IMR-90 (cell line): ENCODE measurements at regions not wholly inside any gene's neighbourhood (a gene's known extent, or its start where the extent isn't known, plus 50 kb on each side); places are given as distances from the start of the nearest gene placed in this dataset.

Experiments used
- BHLHE40 ChIP-seq: fragments of 150-350 bp; IDR thresholded peaks from 2 replicates; pipeline ENCODE4 v1.6.1; 2016; ENCODE audit warnings: mild to moderate bottlenecking, low read depth, low read length
- CEBPB ChIP-seq: IDR thresholded peaks from 2 replicates; pipeline ENCODE4 v1.6.1; 2012; ENCODE audit warnings: low read depth, low read length, improper control_type of control experiment
- CTCF ChIP-seq: conservative IDR thresholded peaks from 2 replicates; pipeline ENCODE4 v1.5.1; 2012; ENCODE audit warnings: mild to moderate bottlenecking, low read depth, low read length, improper control_type of control experiment
- FOS ChIP-seq: fragments of 150-350 bp; IDR thresholded peaks from 2 replicates; pipeline ENCODE4 v1.6.1; 2016; ENCODE audit warnings: low read depth, low read length
- MAZ ChIP-seq: IDR thresholded peaks from 2 replicates; pipeline ENCODE4 v1.6.1; 2012; ENCODE audit warnings: low read depth, mild to moderate bottlenecking, low read length, improper control_type of control experiment, moderate library complexity, borderline replicate concordance
- NFE2L2 ChIP-seq: fragments of 150-350 bp; IDR thresholded peaks from 2 replicates; pipeline ENCODE4 v1.6.1; 2016; ENCODE audit warnings: low read depth, mild to moderate bottlenecking, low read length
- POLR2A ChIP-seq: IDR thresholded peaks from 2 replicates; pipeline ENCODE4 v1.6.1; 2012; ENCODE audit warnings: mild to moderate bottlenecking, low read depth, low read length
- RAD21 ChIP-seq: IDR thresholded peaks from 2 replicates; pipeline ENCODE4 v1.6.1; 2012; ENCODE audit warnings: low read length, improper control_type of control experiment
- RCOR1 ChIP-seq: IDR thresholded peaks from 2 replicates; pipeline ENCODE4 v1.6.1; 2012; ENCODE audit warnings: mild to moderate bottlenecking, low read length, improper control_type of control experiment; ENCODE audit not compliant: insufficient replicate concordance
- RFX5 ChIP-seq: IDR thresholded peaks from 2 replicates; pipeline ENCODE4 v1.8.0; 2012; ENCODE audit warnings: low read depth, mild to moderate bottlenecking, low read length, moderate library complexity
- TF ChIP-seq, protein P1 (sequence below): fragments of 150-350 bp; IDR thresholded peaks from 2 replicates; pipeline ENCODE4 v1.6.1; 2017; ENCODE audit warnings: mild to moderate bottlenecking, antibody characterized with exemption, low read length, low read depth

DNA sequence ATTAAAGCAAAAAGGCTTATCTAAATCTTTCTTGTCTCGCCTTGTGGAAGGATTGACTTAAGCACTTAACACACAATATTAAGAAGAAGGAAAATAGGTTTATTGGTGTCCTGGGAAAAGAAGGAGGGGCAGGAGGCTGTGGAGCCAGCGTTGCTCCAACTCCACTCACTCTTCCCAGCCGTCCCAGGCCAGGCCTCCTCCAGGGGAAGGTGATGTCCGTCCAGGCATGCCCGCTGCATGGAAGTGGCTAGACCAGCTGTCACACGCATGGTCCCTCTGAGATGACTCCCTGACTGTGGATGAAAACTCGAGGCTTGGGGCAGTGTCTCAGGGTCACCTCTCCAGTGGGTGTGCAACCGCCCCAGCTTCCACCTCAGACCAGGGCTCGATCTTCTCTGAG lies 281.1 kb downstream of the GALR1 start:
- TF ChIP-seq CTCF (no peak), RCOR1 (no peak), POLR2A (no peak), RAD21 (no peak), MAZ (no peak), NFE2L2 (no peak), RFX5 (no peak), CEBPB (no peak), FOS (no peak), BHLHE40 (no peak)
- TF ChIP-seq, protein P1, sequence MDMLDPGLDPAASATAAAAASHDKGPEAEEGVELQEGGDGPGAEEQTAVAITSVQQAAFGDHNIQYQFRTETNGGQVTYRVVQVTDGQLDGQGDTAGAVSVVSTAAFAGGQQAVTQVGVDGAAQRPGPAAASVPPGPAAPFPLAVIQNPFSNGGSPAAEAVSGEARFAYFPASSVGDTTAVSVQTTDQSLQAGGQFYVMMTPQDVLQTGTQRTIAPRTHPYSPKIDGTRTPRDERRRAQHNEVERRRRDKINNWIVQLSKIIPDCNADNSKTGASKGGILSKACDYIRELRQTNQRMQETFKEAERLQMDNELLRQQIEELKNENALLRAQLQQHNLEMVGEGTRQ = no peak
